ENCODE measurements at regions not wholly inside any gene's neighbourhood (a gene's known extent, or its start where the extent isn't known, plus 50 kb on each side); places are given as distances from the start of the nearest gene placed in this dataset.

- TF ChIP-seq POLR2A (IDR thresholded peaks at IDR 0.05) = no peak
- TF ChIP-seq CTCF (IDR thresholded peaks at IDR 0.05) = no peak
Measured at GRCh38 chr17:22253007-22253406, 560.7 kb downstream of the KCNJ18 start.
